ENCODE measurements at regions not wholly inside any gene's neighbourhood (a gene's known extent, or its start where the extent isn't known, plus 50 kb on each side); places are given as distances from the start of the nearest gene placed in this dataset.

DNA sequence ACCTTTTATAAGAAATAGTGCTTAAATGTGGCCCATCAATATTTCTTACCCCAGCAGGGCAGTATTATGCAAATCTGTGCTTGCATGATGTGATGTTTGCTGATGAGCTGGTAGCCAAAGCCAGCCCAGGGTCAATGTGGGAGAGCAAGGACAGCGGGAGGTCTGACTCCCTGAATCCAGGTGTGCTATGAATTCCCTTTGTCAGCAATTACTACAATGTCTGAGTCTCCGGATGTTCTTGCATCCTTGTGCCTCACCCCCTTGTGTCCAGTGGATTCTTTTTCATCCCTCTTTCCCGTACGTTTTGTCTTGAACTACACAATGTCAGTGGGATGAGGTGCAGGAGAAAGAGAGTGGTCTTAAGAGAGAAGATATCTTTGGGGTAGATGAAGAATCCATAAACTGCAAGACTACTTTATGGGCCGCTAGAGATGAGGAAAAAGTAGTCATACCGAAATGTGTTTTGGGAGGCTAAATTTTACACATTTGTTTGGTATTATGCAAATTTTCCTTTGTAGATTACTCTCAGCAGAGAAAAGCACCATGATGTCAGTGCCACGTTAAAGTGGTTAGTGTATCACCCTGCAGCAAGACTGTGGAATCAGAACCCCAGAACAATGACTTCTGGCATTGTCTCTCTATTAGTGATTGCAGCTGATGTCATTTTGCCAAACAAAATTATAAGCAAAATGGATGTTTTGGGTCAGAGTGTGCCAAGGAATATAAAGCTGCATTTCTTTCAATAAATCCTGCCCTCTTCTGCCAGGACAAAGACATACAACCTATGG, 53.5 kb upstream of the TSHZ3 start:
- no peak for DNase-seq

DNA sequence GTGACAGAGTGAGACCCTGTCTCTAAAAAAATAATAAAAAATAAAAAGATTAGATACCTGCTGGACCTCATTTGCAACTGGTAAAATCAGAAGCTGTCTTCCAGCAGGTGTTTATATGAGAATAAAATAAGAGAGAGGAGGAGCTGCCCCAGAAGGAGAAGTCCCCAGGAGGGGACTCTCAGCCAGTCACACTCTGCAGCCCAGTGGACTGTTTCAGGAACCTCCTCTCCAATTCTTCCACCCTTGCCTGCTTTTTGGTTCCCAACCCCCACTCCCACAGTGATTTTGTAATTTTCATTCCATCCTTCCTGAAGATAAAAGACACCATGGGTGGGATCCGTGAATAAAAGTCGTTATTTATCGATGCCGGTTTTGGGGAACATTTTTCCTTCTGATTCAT, 56.9 kb upstream of the TSHZ3 start:
- no peak for DNase-seq

DNA sequence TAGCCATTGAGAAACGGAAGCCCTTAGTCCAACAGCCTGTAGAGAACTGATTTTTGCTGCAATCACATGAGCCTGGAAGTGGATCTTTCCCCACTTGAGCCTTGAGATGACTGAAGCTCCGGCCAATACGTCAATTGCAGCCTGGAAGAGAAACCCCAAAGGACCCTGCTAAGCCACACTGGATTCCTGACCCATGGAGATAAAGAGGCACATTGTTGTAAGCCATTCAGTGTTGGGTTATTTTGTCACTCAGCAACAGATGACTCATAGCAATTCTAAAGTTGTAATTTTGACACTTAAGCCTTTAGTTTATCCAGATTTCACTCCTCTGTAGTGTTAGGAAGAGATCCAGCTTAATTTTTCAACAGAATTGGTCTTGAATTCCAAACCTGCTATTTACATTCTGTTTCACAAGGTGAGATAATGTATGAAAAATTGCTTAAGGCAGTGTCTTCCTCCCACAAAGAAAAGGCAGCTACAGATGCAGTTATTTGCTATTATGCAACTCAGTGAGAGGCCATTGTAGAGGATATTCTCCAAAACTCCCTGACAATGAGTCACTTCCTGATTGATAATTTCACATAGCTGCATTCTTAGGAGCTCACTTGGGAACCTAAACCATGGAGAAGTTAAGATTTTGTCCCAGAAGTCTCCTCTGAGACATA, 59.4 kb upstream of the TSHZ3 start:
- DNase-seq = peak; percentile 47 to 58

DNA sequence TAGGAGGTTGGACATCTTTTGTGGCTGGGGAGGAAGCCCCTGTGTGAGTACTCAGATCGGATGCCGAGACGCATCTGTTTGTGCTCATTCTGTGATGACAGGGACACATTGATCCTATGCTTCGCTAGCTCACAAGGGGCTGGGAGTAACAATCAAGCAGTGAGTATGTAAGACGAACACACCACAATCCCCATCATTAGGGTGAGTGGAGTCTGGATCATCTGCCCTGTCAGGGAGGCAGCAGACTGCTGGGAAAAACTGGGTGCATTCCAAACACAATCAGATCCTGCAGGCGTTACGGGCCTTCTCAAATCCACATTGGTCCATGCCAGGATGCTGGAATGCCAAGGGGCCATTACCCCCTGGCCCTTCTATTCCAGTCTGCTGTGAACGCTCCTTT, 64.1 kb upstream of the TSHZ3 start:
- no peak for DNase-seq

DNA sequence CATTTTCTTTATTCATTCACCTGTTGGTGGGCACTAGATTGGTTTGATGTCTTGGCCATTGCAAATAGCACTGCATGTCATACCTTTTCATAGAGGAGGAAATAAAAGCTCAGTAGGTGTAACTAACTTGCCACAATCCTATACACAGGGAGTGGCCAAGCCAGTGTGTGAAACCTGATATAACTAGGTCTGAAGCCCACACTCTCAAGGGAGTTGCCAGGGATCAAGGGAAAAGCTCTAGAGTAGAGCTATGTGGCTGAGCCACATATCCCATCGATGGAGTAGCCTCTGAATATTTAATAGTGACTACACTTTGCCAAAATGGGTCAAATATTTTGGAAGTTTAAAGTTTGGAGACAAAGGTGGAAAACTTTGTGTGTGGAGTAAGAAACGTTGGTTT, 66.1 kb upstream of the TSHZ3 start:
- DNase-seq = no peak

DNA sequence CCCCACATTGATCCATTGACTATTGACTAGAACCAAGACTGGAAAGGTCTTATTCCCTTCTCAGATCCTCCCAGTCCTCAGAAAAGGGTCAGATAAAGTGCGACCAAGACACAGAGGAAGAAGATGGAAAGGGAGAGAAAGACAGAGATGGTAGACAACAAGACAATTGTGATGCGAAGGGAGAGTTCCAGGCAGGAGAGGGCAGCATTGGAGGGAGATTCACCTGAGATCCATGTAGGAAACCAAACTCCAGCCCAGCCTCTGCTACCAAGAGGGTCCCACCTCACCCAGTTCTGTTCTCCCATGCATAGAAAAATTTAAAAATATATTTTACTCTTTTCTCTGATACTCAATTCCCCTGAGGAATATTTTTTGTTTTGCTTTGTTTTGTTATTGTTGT, 67.3 kb upstream of the TSHZ3 start:
- no peak for DNase-seq

DNA sequence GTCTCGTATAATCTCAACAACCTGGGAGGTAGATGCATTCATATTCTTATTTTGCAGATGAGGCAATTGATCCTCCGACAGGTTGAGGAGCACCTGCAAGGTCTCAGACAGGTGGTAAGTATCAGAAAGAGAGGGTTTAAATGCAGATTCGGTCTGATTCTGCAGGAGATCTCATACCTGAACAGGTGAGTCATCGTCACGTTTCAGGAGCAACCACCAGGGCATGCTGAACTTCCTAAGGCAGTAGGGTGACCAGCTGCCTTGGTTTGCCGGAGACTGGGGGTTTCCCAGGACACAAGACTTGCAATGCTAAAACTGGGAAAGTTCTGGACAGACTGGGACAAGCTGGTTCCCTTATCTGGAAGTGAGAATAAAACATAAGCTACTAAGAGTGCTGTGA, 68.8 kb upstream of the TSHZ3 start:
- no peak for DNase-seq

DNA sequence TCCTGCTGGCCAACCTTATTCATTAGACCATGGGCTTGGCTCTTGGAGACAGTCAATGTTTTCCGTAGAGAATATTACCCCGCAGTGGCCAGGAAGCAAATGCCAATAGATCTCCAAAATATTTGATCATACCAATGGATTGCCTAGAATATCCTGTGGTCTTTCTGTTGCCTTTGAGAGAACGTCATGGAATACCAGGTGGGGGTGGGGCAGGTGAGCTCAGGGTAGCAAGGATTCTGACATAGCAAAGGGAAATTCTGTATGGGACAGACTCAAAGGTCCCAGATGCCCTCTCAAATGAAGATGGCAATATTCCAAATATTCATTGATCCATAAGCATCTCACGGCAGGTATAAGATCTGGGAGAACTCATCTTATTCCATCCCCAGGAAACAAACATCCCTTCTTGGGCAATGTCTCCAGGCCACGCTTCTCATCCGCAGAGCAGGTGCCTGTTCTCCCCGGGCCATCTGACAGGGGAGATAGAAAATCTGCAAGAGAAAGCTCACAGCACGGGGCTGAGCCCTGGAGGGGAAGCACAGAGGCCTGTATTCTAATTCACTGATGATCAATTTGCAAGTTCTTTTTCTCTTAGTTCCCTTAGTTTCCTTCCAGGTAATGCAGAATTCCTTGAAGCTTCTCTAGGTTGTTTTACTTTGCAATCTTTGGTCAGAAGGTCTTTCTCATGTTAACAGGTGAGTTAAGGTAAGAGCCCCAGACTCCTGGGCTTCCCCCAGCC, 69.6 kb upstream of the TSHZ3 start:
- DNase-seq = no peak

DNA sequence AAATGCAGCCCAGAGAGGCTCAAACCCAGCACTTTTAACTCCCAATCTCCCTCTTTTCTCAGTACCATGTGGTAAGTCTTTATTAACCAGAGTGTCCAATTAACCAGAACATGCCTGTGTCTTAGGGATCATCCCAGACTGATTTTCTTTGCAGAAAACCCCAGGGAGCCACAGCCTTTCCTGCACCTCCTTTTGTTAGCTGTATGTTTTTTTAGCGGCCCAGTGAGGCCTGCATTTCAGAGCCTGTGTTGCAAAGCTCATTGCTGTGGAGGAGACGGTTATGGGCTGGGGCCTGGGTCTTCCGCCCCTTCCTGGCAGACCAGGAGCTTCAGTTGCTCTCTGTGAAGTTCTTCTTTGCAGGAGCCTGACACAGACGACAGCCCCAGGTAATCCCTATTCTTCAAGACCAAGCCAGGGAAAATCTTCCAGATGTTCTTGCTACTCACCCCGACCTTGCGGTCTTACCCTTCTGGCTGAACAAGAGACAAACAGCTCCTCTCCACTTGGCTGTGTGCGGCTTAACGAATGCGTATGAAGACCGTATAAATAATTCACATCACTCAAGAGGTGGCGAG, 70.7 kb upstream of the TSHZ3 start:
- no peak for DNase-seq

DNA sequence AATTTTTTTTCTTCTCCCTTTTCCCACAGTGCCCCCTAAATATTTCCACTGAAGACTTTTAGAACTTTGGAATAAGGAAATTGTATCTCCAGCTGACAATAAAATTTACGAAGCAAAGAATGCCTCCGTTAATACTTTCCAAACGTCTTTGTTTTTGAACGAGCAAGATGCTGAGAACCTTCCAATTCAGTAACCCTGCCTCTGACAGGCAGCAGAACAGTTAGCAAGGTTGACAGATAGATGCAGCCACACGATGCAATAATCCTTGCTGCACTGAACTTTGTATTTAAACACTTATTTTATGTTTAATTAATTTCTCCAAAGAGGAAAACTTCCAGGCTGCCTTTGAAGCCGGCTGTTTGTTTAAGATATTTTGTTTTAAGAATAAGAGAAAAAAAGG, 71.8 kb upstream of the TSHZ3 start:
- DNase-seq = no peak

DNA sequence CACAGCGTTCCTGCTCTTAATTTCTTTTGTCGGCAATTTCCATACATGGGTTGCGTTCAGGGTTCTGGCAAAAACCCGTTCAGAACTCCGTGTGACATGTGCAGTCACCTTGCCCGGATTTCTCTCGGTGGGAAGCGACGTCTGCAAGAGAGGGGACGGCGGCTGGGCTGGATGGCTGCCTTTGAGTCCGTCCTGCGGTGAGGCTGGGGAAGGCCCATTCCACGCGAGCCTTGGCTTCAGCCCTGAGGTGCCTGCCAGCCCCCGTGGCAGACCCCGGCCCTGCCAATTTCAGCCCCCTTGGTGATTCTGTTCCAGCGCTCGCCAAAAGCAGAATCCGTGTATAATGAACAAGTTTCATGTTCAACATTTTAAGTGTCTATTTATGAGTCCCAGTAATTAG, 72.6 kb upstream of the TSHZ3 start:
- DNase-seq = no peak

DNA sequence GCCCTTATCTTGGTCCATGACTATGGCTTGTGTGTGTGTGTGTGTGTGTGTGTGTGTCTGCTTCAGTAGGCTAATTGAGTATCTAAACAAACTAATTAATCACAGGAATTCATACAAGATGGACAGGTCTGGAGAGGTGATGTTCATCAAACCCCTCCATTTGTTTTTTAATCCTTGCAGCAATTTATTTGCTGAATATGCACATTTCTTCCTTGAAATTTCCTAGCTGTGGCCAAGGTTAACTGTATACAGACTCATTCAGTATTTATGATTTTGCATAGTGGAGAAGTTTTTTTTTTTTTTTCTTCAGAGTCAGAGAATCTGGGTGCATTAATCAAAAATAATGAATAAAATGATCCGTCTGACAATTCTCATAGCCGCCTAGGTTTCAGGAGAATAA, 74.7 kb upstream of the TSHZ3 start:
- no peak for DNase-seq

DNA sequence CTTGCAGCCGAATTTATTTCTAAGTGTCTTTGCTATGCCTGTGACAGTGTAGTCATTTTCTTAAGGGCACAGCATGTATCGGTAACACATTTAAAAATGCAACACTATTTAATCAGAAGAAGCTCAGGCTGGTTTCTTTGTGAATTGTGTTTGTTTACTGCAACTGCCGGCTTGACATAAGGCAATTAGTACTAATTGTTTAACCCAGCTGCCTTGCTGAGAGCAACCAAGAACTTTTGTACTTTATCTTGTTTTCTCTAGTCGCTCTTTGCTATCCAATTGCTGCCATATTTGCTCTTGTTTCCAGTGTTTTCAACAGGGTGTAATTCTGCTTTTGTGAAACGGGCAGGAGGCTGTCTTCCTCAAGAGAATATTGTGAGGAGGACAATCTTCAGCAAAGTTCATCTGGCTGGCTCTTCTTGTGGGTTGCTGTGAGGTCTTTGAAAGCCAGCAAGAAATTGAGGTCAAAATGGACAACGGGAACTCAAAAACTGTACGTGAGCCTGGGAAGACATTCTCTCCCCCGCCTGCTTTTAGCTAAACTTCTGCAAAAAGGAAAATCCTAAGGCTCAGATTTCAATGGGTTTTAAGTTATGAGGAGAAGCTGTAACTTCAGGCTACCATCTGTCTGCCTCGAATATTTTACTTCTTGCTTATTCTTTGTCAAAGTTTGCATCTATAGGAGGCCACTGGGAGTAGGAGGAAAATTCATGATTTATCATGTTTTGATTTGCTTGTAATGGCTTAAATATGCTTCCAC, 75.8 kb upstream of the TSHZ3 start:
- DNase-seq = no peak

DNA sequence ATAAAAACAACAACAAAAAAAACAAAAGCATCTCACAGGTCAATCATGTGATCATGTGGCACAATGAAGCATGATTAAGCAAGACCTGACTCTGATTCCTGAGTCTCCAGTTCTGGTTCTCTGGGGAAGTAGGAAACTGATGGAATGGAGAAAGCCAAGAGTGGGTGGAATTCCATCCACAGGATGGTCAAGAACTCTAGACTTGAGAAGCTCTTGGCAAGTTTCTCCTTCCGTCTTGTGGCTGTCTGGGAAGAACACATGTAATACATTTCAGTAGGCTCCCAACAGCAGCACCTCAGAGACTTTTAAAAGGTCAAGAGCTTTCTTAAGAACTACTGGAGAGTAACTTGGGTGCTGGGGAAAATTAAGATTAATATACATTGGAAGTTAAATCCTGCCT, 78.6 kb upstream of the TSHZ3 start:
- peak; percentile 3 to 31 for DNase-seq

DNA sequence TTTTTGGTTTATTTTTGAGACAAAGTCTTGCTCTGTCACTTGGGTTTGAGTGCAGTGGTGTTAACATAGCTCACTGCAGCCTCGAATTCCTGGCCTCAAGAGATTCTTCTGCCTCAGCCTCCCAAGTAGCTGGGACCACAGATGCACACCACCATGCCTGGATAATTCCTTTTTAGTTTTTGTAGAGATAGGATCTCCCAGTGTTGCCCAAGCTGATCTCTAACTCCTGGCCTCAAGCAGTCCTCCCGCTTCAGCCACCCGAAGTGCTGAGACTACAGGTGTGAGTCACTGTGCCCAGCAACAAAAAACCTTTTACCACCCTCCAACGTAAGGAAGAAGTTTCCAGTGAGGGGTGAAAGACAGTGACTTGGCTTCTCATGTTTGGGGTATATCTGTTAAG, 81.1 kb upstream of the TSHZ3 start:
- no peak for DNase-seq

DNA sequence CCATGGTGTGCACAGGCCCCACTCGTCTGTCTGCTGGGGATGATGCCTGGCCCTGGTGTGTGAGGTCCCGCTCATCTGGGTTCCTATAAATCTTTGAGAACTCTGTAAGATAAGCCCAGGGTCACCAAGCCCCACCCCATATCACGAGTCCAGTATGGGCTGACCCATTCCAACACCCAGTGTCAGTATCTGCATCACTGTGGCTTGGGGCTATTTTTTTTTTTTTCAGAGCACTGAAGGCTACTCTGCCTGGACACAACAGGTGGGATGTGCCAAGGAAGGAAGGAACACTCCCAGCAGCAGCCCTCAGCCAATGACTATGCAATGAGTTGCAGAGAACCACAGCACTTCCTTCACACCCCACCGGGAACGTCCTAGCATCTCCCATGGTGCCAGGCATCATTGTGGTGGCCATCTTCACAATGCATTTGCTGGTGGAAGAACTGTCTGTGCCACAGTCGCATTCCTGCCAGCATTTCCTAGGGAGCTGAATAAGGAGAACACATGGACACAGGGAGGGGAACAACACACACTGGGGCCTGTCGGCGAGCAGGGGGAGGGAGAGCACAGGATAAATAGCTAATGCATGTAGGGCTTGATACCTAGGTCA, 83.1 kb upstream of the TSHZ3 start:
- no peak for DNase-seq

DNA sequence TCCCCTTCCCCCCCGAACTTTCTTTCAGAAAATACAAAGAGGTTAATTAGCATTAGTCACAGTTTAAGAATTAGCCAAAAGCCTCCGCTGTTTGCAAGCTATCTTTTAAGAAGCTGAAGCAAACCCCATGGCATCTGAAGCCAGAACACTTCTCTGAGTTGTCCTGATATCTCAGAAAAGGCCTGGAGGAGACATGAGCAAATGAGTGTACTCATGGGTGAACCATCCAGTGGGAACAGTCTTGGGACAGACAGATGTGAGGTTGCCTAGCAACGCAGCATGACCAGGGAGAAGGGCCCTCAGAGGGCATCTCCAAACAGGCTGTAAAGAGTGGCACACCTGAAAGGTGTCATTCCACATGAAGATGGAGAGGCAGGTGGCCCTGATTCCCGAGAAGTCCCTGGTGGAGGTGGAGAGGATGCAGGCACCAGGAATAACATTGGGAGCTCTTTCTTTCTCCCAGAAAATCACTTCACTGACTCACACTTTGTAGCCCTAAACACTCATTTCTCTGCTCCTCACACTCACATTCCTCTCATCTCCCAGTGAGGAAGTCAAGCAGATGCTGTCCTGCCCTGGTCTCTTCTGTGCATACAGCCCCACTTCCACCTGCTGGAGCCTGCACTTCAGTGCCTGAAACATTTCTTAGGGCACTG, 87.0 kb upstream of the TSHZ3 start:
- no peak for DNase-seq

DNA sequence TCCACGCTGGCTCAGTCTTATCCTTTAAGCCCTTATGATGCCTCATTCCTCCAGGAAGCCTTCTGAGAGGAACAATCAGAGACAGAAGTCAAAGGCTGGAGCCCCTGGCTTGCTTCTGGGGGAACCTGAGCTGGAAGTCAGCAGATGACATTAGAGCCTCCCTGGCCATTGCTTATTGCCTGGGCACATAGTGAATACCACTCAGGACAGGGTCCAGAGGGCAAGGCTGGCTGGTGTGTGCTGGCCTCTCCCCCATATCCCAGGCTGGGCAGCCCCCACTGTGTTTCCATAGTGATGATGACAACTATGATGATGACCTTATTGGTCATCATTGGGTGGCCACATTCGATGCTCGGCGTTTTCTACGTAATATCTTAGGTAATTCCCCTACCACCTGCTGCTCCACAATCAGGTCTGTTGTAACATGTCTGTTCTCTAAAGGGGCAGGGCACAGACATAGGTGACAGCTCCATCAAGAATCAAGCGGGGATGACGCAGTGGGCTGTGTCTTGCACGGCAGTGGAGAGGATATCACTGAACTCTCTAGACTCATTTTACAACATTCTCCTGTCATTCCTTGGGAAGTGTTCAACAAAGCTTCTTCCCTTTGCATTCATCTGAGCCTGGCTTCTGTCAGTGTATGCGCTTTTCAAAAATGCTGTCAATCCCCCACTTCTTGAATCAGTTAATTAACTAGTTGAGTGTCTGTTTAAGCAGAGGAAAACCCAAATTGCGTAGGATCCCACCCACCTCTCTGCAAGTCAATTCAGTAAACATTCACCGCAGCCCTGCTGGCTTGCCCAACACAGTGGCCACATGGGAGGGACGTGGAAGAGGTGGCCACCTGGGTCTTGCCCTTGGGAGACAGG, 89.4 kb upstream of the TSHZ3 start:
- DNase-seq = no peak

DNA sequence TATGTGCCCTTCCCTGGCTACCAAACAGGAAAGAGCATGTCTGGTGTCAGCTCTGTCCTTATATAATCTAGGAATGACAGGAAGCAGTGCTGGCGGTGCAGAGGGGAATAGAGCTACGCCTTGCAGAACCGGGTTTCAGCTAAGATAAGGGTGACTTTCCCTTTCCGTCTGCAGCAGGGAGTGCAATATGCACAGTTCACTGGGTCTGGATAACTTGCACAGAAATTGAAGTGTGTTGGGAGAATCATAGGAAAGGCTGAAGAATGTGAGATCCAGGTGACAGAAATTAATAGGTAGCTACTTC, 90.0 kb upstream of the TSHZ3 start:
- DNase-seq = no peak

DNA sequence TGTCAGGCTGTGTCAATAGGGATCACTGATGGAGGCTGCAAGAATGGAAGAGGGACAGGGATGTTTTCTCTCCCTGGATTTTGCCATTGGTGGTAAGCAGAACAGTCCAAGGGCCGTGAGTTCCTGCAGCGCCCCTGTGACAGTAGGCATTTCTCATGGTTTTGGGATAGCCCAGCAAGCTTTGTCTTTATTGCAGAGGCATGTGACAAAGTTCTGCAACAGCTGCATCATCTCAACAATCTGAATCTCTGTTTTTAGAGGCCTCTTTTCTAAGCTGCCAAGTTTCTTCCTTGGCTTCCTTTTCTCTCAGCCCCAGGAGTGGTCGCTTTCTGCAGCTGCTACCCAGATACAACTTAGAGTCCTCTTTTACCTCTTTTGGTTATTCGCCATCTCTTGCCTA, 95.7 kb upstream of the TSHZ3 start:
- DNase-seq = no peak

DNA sequence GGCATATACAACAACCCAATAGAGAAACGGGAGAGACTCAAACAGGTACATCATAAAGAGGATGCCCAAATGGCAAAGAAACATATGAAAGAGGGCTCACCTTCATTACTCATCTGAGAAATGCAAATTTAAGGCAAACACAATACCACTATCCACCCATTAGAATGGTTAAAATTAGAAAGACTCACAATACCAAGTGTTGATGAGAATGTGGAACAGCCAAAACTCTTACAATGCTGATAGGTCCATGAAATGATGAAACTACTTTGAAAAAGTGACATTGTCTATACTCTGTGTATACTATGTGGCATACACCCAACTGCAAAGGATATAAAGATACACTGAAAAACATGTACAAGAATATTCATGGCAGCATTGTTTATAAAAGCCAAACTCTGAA, 96.2 kb upstream of the TSHZ3 start:
- no peak for DNase-seq

Data from inflammatory macrophage (primary cell).